GM19328 (cell line): ENCODE measurements at regions not wholly inside any gene's neighbourhood (a gene's known extent, or its start where the extent isn't known, plus 50 kb on each side); places are given as distances from the start of the nearest gene placed in this dataset.

Experiments used
- ATAC-seq: cut with Tn5 transposase; IDR thresholded peaks from one replicate; pipeline ENCODE4 v1.9.1; 2021; ENCODE audit warnings: mild to moderate bottlenecking, moderate library complexity; ENCODE audit not compliant: unreplicated experiment

DNA sequence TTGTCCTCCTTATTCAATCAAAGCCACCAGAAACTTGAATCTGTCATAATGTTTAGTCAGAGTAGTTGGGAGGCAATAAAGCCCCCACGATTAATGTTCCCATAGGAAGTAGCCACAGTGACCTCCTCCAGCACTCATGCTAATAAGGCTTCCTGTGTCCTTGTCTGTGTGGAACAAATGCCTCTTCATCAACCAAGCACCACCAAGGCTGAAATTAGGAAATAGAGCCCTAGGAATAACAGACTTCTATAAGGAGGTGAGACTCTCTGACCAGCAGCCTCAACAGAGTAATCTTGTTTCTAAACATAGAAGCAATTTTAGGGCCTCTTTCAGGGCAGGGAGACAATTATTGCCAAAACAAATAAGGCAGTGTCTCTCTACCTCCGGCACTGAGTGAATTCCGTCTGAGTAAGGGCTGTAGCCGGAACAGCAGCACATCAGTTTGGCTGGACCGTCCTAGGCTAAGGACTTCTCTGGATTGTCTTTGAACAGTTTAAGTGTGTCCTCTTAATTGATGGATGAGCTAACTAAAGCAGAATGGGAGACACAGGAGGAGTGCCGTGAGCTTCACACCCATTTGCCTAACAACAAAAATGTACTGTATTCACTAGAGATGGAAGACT, 329.2 kb upstream of the HAND2 start:
- no peak for ATAC-seq

DNA sequence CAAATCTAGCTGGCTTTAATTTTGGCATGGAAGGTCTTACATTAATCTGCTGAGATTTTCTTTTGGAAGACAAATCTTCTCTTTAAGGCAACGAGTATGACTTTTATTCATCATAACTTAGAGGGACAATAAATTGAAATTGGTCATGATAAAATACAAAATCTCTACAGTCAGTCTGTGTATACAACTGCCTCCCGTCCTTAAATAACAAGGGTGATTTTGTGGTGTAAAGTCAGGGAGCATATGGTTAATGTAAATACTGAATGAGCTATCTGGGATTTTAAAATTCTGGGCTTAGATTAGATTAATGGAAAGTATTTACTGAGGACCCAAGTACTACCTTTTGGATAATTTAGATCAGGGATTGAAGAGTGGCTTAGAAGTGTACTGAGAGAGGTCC, 328.4 kb upstream of the HAND2 start:
- no peak for ATAC-seq

- no peak for ATAC-seq
These were observed 327.8 kb upstream of the HAND2 start for GRCh38 chr4:173857828-173858227.

DNA sequence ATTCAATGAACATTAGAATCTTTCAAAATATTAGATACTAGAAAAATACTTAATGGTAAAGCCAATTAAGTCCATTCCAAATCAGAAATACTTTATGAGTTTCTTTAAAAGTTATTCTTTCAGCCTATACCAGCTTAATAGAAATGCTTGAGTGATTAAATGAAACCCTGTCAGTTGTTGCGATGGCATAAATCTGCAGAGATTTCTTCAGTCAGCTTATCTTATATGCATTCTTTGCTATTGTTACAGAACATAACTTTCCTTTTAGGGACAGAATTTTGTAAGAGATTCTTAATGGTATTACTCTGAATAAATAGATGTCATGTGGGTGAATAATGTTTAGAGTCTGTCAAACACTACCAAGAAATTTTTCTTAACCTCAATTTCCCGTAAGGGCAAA, 325.0 kb upstream of the HAND2 start:
- ATAC-seq: no peak

DNA sequence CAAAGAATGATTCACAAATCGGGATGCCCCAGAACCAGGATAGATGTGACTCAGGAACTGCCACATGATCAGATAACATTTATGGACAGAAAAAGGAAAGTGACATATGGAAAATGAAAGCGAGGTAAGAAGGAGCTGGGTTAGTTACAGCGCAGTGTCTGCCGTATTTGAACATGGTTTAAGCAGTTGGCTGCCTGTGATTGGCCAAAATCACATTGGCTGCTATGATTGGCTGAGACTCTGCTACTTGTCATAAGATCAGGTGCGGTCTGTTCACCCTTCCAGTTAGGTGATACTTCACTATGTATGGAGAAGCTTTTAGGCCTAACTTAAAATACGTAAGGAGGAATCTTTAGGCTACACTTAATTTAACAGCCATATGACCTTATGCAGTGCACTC, 322.7 kb upstream of the HAND2 start:
- ATAC-seq: no peak

DNA sequence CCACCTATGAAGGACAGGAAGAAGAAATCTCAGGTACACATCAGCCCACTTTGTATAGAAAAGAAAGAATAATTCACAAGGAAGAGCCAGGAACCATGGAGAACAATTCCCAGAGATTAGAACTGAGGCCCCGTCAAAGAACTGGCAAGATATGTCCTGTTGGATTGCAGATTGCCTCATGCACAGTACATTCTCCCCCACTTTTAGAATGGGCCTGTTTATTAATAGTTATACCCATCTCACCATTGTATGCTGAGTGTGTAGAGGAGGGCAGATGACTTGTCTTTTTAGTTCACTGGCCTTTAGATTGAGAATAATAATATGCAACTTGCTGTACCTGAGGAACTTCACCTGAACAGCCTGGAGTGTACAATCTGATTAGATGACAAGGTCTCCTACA, 315.6 kb upstream of the HAND2 start:
- ATAC-seq: no peak

- ATAC-seq: no peak
These were observed 309.8 kb upstream of the HAND2 start for GRCh38 chr4:173839865-173840264.

DNA sequence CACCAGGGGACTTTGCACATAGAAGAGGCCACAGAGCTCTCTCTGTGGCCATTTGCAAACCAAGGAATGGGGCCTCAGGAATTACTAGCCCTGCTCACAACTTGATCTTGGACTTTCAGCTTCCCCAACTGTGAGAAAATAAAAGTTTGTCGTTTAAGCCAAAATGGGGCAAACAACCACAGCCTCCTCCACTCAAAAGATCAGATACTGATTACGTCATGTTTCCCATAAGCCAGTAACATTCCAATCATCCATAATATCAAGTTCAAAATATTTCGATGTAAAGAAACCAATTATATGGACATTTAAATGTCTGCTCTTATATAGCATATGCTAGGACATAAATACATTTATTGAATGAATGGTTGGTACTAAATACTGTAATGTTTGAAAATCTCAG, 307.5 kb upstream of the HAND2 start:
- ATAC-seq: no peak

GRCh38 chr4:173835903-173836302, 305.9 kb upstream of the HAND2 start:
- ATAC-seq: no peak

DNA sequence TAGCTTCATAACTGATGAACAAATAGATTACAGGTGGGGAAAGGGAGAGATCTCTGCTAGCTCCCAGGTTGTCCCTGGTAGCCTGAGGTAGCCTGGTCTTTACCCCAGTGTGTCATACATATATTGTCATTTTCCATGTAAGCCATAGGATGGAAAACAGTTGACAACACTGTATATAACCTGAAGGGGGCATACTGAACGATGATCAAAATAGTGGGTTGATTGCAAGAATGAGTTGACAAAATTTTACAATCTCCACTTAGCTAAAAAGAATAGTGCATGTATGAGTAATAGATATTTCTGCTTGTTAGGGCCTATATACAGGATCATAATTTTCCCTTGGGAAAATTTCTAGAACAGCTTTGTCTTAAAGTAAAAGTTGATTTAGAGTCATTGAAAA, 304.1 kb upstream of the HAND2 start:
- no peak for ATAC-seq

GRCh38 chr4:173829565-173829964, 299.5 kb upstream of the HAND2 start:
- ATAC-seq: no peak

- no peak for ATAC-seq
These were observed 297.7 kb upstream of the HAND2 start for GRCh38 chr4:173827707-173828106.

DNA sequence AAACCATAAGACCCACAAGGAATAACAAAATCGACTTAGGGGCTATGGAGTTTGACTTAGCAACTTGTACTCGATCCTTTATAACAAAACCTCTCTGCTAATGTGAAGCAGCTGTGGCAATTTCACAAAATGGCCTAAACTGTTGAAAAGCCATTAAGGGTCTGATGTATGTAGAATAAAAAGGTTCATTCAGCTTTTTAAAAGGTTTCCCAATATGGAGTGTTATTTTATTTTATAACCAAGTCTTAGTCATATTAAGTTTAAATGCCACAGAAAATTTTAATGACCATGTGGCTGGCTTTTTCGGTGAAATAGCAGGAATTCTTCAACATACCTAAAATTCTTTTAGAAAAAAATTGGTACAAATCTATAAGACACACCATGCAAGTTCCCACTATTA, 291.8 kb upstream of the HAND2 start:
- no peak for ATAC-seq

DNA sequence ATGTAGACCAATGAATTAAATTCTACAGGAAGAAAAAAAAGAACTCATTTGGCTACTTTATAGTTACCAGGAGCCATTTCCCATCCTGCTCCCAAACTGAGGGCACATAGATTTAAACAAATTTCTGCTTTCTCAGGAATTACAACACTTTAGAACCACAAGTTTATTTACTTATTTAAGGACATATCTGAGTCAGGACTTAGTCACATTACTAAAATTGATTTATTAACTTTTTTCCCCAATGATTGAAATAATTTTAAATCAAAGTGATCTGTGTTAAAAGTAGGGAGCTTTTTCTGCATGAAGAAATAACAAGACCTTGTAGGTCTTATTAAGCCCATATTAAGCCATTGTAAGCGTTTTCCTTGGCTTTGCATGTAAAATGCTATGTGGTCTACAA, 291.0 kb upstream of the HAND2 start:
- no peak for ATAC-seq

DNA sequence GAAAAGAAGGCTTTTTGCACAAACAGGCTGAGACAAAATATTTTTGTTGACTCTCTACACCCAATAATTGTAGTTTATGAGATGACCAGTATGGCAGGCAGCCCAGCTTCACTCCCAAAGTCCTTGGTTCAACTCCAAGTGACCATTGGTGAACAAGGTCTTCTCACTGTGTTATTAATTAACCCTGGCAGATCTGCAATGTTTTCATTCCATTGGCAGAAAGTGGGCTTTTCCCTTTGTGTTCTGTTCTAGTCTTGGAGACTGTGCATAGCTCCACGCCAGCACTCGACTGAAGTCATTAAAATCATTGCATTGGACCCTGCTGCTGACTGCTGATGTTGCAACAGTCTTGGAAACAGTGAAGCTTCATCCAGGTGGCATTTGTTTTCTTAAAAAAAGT, 277.3 kb upstream of the HAND2 start:
- ATAC-seq: no peak

- ATAC-seq: no peak
These were observed 275.9 kb upstream of the HAND2 start for GRCh38 chr4:173805884-173806283.

DNA sequence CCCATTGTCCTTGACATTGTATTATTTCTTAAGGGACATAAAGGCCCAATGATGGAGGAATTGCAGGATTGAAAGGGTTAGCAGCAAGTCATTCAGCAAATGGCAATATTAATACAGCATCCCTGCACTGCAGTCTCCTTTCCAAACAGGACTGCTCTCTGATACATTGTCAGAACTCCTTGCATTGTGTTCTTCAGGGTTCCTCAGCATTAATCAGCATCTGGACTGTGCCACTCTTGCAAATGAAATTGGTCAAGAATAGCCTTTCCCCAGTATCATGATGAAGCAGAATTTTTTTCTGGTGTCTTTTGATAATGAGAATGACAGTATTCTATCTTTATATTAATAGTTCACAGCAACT, 272.6 kb upstream of the HAND2 start:
- ATAC-seq: no peak

GRCh38 chr4:173801876-173802661, 272.0 kb upstream of the HAND2 start:
- ATAC-seq: no peak

DNA sequence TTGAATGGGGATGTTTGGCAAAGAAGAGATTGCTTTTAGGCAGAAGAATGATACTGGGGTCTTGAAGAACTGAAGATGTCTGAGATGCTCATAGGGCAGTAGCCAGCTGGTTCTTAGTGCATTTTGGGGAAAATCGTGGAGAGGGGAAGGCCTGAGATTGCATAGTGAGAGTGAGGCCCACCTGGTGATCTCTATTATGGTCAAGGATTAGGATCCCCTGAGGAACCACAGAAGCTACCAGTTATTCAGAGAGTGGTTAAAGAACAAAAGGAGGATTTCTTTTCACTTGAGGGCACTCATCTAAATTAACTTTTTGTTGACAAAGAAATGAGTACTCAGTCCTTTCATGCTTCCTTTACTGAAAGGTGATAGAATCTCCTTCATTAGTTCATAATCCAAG, 271.3 kb upstream of the HAND2 start:
- no peak for ATAC-seq

DNA sequence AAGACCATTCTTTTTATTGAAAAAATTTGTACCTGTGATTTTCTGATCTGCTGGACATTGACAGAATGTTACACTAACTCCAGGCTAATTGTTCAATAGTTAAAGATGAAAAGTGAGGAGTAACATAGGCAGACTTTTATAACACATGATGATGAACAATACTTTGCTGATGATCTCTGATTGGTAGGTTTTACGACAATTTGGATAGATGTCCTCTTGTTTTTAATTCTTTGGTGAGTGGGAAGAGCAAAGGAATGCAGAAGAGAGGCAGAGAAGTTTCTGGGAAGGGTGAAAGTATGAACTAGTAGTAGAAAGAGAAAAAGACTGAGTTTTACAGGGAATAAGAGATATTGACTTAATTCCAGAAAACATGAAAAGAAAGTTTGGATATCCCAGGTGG, 267.3 kb upstream of the HAND2 start:
- no peak for ATAC-seq

DNA sequence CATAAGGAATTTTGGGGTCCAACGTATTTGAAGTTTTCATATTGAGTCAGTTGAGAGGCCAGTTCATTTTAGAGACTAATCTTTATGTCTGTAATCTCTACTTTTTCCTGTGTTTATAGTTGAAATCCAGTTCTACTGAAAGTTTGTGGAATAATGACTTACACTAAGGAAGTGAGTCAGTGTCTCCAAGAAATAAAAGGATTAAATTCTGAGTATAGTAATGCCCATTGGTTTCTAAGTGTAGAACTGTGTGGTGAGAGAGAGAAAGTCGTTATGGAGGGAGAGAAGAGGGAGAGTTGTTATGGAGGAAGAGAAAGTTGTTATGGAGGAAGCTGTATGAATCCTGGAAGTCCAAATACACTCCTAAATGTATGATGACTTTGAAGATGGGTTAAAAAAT, 264.6 kb upstream of the HAND2 start:
- no peak for ATAC-seq

DNA sequence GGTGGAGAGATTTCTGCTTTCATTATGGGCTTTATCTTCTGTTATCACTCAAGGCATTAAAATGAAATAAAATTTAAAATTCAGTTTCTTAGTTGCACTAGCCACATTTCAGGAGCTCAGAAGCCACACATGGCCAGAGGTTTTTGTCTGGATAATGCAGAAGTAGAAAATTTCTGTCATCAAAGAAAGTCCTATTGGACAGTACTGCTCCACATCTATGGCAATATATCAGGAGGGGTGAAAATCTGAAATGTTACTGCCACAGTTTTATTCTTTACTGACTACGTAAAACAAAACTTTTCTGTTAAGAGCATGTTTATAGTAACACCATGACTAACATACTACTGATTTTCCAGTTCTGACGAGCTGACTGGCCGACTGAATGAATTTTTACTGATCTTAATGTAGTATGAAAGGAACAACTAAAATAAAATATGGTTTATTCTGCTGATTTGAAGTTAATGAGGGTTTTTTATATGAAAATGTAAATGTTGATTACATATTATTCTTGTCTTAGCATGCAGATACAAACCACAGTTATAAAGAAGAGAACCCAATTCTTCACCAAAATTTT, 264.0 kb upstream of the HAND2 start:
- no peak for ATAC-seq

- no peak for ATAC-seq
These were observed 252.6 kb upstream of the HAND2 start for GRCh38 chr4:173782660-173783059.
